ENCODE measurements at regions not wholly inside any gene's neighbourhood (a gene's known extent, or its start where the extent isn't known, plus 50 kb on each side); places are given as distances from the start of the nearest gene placed in this dataset.

GRCh38 chr10:1947464-1948003, 210.2 kb upstream of the ADARB2 start:
- DNase-seq (ENCODE audit: low spot score) = no peak

GRCh38 chr10:1944487-1944886, 207.2 kb upstream of the ADARB2 start:
- DNase-seq (ENCODE audit: low spot score) = no peak

DNA sequence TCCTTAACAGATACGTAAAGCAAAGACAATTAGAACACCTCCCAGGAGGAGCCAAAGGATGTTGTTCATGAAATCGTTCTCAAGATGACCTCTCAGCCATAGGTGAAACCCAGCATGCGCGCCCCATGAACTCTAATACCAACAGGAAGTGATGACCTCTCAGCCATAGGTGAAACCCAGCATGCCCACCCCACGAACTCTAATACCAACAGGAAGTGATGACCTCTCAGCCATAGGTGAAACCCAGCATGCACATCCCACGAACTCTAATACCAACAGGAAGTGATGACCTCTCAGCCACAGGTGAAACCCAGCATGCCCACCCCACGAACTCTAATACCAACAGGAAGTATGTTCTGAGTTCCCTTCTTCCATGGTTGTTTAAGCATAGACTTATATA, 205.2 kb upstream of the ADARB2 start:
- DNase-seq (ENCODE audit: low spot score) = no peak

DNA sequence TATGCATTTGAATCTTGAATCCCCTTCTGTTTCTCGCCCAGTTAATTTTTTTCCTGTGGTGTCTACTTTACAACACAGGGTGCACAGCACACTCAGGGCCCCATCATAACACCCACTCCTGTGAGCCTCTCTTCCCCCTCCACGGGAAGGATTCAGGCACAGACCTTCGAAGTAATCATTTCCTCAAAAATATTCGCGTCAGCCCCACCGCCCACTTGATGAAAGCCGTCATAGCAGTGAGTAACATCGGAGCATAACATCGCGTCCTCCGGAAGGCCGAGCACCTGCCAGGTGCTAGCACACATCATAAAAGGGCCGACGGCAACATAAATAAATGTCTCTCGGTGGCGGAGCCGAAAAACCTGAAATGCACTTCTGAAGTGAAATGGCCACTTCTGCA, 201.7 kb upstream of the ADARB2 start:
- no peak for DNase-seq (ENCODE audit: low spot score)

DNA sequence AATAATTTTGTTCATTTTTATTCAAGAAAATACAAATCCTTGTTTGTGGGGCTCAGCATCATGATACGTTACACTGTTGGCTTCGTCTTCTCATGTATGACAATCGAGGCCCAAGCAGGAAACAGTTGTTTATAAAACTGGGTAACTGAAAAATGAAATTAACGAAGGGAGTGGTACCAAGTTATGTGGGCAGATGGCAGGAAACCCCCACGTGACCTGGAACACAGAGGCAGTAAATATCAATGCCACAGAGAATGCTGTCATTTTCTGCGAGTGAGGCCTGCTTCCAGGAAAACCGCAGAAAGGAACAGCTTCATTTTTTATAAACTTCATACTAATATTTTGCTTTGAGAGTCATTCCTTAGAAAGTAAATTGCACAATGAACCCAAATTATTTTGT, 201.0 kb upstream of the ADARB2 start:
- DNase-seq (ENCODE audit: low spot score) = no peak

GRCh38 chr10:1935912-1936311, 198.6 kb upstream of the ADARB2 start:
- no peak for DNase-seq (ENCODE audit: low spot score)

- no peak for DNase-seq (ENCODE audit: low spot score)
Measured at GRCh38 chr10:1933215-1933614, 195.9 kb upstream of the ADARB2 start.

DNA sequence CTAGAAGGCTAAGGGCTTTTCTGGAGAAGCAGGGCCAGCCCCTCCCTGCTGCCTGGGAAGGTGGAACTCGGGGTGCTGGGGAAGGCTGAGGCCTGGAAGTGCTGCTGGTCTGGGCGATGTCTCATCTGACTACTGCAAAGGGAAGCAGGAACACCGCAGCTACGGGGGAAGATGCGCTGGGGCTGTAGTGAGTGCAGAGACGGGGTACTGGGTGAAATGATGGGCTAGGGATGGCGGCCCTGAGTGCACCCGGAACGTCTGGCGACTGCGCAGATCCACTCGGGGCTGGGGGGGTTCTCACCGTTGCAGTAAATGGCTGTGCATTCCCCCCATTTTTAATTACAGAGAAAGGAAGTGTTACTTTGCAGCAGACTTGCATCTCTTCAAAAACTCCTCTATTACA, 195.4 kb upstream of the ADARB2 start:
- DNase-seq (ENCODE audit: low spot score) = no peak

- DNase-seq (ENCODE audit: low spot score) = no peak
Measured at GRCh38 chr10:1928606-1929005, 191.3 kb upstream of the ADARB2 start.

DNA sequence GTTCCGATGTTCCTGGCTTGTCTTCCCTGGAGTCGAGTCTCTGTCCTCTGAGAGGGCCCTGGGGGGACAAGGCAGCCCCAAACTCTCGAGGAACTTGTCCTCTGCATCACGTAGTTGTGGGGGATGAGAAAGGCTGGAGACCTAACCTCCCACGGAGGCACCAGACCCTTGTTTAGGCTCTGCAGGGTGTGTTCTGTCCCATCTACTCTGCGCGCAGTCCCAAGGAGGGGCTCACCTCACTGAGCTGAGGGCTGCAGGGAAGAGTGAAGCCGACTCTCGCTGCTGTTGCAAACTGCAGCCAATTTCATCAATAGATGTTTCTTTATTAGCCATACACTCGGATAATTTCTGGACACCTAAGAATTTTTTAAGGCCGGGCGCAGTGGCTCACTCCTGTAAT, 186.7 kb upstream of the ADARB2 start:
- no peak for DNase-seq (ENCODE audit: low spot score)

GRCh38 chr10:1923586-1923985, 186.3 kb upstream of the ADARB2 start:
- DNase-seq (ENCODE audit: low spot score) = no peak

DNA sequence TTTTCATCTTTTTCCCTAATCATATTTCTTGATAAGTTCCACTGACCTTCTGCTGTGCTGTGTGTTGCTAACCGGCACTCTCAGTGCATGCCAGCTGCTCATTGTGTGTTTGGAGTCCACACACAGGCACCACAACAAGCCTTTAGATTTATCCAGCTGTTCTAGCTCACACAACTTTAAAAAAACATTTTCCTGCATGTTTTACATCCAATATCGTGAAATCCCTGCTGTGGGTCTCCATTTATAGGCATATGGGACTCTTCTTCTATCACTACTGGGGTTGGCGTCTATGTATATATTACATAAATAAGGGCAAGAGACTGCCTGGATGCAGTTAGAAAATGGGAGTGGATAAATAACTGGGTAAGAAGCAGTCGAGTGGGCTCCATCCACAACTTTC, 183.6 kb upstream of the ADARB2 start:
- no peak for DNase-seq (ENCODE audit: low spot score)

DNA sequence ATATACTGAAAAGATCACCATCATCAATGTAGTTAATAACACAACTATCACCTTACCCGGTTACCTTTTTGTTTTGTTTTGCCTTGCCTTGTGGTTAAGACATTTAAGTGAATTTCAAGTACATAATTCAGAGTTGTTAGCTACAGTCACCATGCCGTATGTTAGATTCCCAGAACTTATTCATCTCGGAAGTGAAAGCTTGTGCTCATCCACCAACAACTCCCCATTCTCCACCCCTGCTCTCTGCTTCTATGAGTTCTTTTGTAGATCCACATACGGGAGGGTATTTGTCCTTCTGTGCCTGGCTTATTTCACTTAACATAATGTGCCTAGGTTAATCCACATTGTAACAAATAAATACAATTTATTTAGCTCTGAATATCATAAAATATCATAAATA, 182.8 kb upstream of the ADARB2 start:
- no peak for DNase-seq (ENCODE audit: low spot score)

- DNase-seq (ENCODE audit: low spot score) = no peak
Measured at GRCh38 chr10:1911771-1912170, 174.4 kb upstream of the ADARB2 start.

- no peak for DNase-seq (ENCODE audit: low spot score)
Measured at GRCh38 chr10:1903982-1904381, 166.7 kb upstream of the ADARB2 start.

GRCh38 chr10:1896153-1896552, 158.8 kb upstream of the ADARB2 start:
- no peak for DNase-seq (ENCODE audit: low spot score)

- no peak for DNase-seq (ENCODE audit: low spot score)
Measured at GRCh38 chr10:1895691-1896090, 158.4 kb upstream of the ADARB2 start.

GRCh38 chr10:1894912-1895311, 157.6 kb upstream of the ADARB2 start:
- DNase-seq (ENCODE audit: low spot score) = no peak

- DNase-seq (ENCODE audit: low spot score) = no peak
Measured at GRCh38 chr10:1893941-1894340, 156.6 kb upstream of the ADARB2 start.

GRCh38 chr10:1886039-1886438, 148.7 kb upstream of the ADARB2 start:
- no peak for DNase-seq (ENCODE audit: low spot score)

GRCh38 chr10:1882728-1883127, 145.4 kb upstream of the ADARB2 start:
- DNase-seq (ENCODE audit: low spot score) = no peak

DNA sequence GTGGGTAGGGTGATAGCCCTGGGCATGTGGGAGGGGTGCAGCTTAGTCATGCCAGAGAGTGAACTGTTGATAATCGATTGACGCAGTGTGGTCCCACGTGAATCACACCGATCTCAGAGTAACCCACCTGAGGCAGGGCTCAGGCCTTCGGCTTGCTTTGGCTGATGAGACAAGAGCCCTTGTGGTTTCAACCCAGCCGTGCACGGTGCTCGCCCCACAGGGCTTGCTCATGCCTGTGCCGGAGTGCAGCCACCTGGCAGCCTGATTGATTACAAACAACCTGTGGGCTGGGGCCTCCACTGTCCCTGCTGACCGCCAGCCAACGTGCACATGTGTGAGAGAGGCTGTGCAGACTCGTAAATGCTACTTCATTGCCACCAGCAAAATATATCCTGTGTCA, 144.9 kb upstream of the ADARB2 start:
- DNase-seq (ENCODE audit: low spot score) = no peak

DNA sequence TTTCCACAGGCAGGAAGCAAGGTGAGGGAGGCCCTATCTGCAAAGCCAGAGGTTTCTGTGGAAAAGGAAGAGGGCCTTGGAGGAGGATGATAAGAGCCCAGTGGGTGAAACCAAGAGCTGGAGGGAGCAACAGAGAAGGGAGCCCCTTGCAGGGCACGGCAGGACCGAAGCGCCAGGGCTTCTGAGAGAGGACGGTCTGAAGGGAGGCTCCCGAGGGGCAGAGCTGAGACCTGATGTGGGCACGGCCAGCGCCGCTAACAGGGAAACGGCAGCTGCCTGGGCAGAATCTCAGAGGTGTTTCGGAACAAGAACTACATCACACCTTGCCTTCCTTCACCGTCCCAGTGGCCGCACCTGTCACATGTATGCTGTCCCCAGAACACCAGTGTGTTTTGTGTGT, 144.3 kb upstream of the ADARB2 start:
- no peak for DNase-seq (ENCODE audit: low spot score)

DNA sequence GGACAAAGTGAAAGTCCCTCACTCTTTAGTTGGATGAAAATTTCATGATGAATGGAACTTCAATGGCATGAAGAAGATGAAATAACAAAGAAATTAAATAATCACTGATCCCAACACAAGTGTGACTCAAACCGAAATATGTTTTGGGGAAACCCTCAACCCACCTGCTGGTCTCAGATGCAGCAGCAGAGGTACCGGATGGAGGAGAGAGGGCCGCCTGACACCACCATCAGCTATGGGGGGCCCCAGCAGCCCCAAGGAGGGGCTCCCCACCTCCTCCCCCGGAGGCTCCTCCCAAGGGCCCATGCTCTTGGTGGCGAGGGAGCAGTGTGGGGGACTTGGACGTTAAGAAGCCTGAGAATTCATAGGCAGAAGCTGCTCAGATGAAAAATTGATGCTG, 137.2 kb upstream of the ADARB2 start:
- no peak for DNase-seq (ENCODE audit: low spot score)
